Tibial nerve (tissue), 4 donors: ENCODE measurements at regions not wholly inside any gene's neighbourhood (a gene's known extent, or its start where the extent isn't known, plus 50 kb on each side); places are given as distances from the start of the nearest gene placed in this dataset.

Experiments
- DNase-seq, 2 donors: peaks; one replicate each; pipeline ENCODE4 v3.0.0-alpha.2; 2019; ENCODE audit warnings: low spot score in 2 of 2
- H3K27ac ChIP-seq, 4 donors: fragments of 200-600 bp; sonication (generic) in 3 of 4; one replicate each; pipeline ENCODE4 v1.5.1; 2017 to 2019; ENCODE audit warnings: mild to moderate bottlenecking in 1 of 4
- H3K27me3 ChIP-seq, 2 donors: fragments of 200-600 bp; sonication (generic) in 1 of 2; one replicate each; pipeline versions ENCODE4 v1.5.1 to v1.6.0; 2017 to 2019
- H3K36me3 ChIP-seq, 3 donors: fragments of 200-600 bp; sonication (generic); one replicate each; pipeline ENCODE4 v1.5.1; 2018 to 2019
- H3K4me1 ChIP-seq, 4 donors: fragments of 200-600 bp; sonication (generic) in 3 of 4; one replicate each; pipeline ENCODE4 v1.5.1; 2017 to 2019
- H3K4me3 ChIP-seq, 4 donors: fragments of 200-600 bp; sonication (generic) in 3 of 4; one replicate each; pipeline ENCODE4 v1.5.1; 2017 to 2019; ENCODE audit warnings: mild to moderate bottlenecking in 1 of 4, moderate library complexity in 1 of 4
- H3K9me3 ChIP-seq, 4 donors: fragments of 200-600 bp; sonication (generic) in 3 of 4; one replicate each; pipeline ENCODE4 v1.5.1; 2017 to 2019
- EP300 ChIP-seq, 2 donors: sonication (generic); formaldehyde crosslinking; IDR thresholded peaks; one replicate each; pipeline ENCODE4 v1.6.1; 2017; ENCODE audit warnings: antibody characterized with exemption in 2 of 2, mild to moderate bottlenecking in 1 of 2
- POLR2A ChIP-seq, 2 donors: fragments of 450-650 bp; IDR thresholded peaks; one replicate each; pipeline ENCODE4 v1.6.1; 2017; ENCODE audit warnings: antibody characterized with exemption in 2 of 2, mild to moderate bottlenecking in 2 of 2, moderate library complexity in 2 of 2
- WGBS, 2 donors: methylation state at CpG; one replicate each; pipeline ENCODE4 v1.1.5; 2018; 5-methylcytosine and 5-hydroxymethylcytosine counted together
- TF ChIP-seq, protein P1 (sequence below), 5 experiments: fragments of 200-600 bp in 3 of 5; fragments of 450-650 bp in 2 of 5; sonication (generic) in 3 of 5; IDR thresholded peaks; one replicate each; pipeline ENCODE4 v1.5.1; 2016 to 2019; ENCODE audit warnings: antibody characterized with exemption in 5 of 5, mild to moderate bottlenecking in 3 of 5, moderate library complexity in 2 of 5

DNA sequence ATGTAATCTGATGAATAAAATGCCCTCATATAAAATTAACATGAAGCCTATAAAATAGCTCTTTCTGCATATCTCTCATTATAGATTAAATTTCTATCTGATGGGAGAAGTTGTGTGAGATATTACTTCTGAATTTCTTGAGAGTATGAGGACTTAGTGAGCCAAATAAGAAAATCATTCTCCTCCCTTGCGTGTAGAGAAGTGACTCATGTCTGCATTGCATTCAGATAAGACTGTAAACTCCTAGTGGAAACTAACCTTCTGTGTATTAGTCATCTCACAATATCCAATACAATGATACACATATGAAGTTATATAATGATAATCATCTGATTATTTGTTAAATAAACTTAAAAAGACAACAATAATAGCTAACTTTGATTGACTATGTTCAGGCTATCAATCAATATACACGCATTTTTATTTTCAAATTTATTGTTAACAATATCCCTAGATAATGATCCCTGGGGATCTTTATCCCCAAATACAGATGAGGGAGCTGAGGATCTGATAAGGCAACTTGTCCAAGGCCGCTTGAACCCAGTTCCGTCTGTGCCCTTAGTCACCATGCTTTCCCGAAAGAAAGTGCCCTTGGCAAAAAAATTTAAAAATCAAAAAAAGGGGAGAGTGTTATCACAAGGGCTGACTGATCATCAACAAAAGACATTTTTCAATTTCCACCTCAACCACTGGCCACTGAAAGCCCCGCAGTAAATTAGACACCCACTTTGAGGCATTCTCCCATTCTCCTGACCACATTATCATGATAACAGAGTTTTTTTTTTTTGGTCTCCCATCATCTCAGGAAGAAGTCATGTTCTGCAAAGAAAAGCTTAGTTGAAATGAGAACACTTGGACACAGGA, 189.2 kb upstream of the RASSF8 start:
- no peak overlapping the region for H3K4me3 ChIP-seq
- H3K9me3 ChIP-seq, result no peaks in the 10 kb centered on the region
- no peaks in the 10 kb centered on the region for H3K36me3 ChIP-seq
- DNase-seq, result no peak
- H3K4me1 ChIP-seq, result peaks cover 0 to 11% (median 0%) of the 10 kb centered on the region in 4 donors
- H3K27ac ChIP-seq, result no peak overlapping the region
- TF ChIP-seq POLR2A (IDR thresholded peaks at IDR 0.05) (no peak), EP300 (IDR thresholded peaks at IDR 0.05) (no peak)
- TF ChIP-seq, protein P1, sequence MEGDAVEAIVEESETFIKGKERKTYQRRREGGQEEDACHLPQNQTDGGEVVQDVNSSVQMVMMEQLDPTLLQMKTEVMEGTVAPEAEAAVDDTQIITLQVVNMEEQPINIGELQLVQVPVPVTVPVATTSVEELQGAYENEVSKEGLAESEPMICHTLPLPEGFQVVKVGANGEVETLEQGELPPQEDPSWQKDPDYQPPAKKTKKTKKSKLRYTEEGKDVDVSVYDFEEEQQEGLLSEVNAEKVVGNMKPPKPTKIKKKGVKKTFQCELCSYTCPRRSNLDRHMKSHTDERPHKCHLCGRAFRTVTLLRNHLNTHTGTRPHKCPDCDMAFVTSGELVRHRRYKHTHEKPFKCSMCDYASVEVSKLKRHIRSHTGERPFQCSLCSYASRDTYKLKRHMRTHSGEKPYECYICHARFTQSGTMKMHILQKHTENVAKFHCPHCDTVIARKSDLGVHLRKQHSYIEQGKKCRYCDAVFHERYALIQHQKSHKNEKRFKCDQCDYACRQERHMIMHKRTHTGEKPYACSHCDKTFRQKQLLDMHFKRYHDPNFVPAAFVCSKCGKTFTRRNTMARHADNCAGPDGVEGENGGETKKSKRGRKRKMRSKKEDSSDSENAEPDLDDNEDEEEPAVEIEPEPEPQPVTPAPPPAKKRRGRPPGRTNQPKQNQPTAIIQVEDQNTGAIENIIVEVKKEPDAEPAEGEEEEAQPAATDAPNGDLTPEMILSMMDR (IDR thresholded peaks at IDR 0.05), result no peak
- WGBS, 2 donors, result 74 to 80% methylated on average over 6 of the region's 6 CpGs
- H3K27me3 ChIP-seq, result no peaks in the 10 kb centered on the region

DNA sequence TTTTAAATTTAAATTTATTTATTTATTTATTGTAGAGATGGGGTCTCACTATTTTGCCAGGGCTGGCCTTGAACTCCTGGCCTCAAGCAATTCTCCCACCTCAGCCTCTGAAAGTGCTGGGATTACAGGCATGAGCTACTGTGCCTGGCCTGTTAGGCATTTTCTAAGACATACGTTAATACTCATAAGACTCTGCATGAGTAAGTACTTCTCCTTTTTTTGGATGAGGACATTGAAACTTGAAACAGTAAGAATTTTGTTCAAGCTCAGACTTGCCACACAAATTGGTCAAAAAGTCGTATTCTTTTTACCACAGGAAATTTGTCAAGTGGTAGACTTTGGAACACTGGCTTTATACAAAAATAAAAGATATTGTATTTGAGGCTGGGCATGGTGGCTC, 187.4 kb upstream of the RASSF8 start:
- Histone ChIP-seq H3K27ac (no peak overlapping the region), H3K36me3 (no peaks in the 10 kb centered on the region), H3K27me3 (no peaks in the 10 kb centered on the region), H3K4me3 (no peak overlapping the region), H3K9me3 (no peaks in the 10 kb centered on the region), H3K4me1 (no peaks in the 10 kb centered on the region)
- no peak for DNase-seq
- WGBS, 2 donors, result 15 to 16% methylated on average over 2 of the region's 2 CpGs
- TF ChIP-seq, protein P1 (IDR thresholded peaks at IDR 0.05), result no peak
- TF ChIP-seq EP300 (IDR thresholded peaks at IDR 0.05), result no peak
- TF ChIP-seq POLR2A (IDR thresholded peaks at IDR 0.05), result no peak

DNA sequence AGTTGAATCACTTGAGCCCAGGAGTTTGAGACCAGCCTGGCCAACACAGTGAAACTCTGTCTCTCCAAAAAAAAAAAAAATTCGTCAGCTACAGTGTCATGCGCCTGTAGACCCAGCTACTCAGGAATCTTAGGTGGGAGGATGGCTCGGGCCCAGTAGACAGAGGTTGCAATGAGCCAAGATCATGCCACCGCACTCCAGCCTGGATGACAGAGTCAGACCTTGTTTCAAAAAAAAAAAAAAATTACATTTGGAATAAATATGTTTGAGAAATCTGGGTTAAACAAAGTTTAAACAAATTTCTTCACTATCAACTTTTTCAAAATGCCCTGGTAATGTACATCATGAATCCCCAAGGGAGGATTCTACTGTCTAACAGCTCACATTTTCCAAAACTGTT, 187.0 kb upstream of the RASSF8 start:
- H3K4me1 ChIP-seq, result no peaks in the 10 kb centered on the region
- WGBS, 2 donors, result 74 to 91% methylated on average over 4 of the region's 4 CpGs
- H3K9me3 ChIP-seq, result no peaks in the 10 kb centered on the region
- DNase-seq, result no peak
- no peaks in the 10 kb centered on the region for H3K36me3 ChIP-seq
- TF ChIP-seq, protein P1 (IDR thresholded peaks at IDR 0.05), result no peak
- TF ChIP-seq EP300 (IDR thresholded peaks at IDR 0.05) (no peak), POLR2A (IDR thresholded peaks at IDR 0.05) (no peak)
- H3K4me3 ChIP-seq, result no peak overlapping the region
- H3K27ac ChIP-seq, result no peak overlapping the region
- H3K27me3 ChIP-seq, result no peaks in the 10 kb centered on the region

DNA sequence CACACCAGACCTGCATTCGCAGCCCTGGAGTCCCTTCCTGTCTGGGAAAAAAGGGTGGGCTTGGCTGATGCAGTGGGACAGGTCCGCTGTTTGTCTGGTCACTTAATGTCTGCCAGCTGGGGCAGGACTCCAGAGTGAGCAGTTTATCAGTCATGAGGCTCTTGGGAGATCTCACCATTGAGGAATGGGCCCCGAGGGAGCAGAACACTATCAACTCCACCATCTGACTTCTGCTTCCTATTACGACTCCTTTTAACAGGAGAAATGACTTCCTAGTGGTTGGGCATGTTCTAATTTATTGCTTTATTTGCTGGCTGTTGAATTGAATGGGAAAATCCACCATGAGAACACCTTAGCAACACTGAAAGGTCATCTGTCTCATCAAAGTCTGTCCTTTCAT, 182.5 kb upstream of the RASSF8 start:
- H3K27me3 ChIP-seq, result no peaks in the 10 kb centered on the region
- 43 to 55% methylated on average over 4 of the region's 4 CpGs for WGBS, 2 donors
- TF ChIP-seq POLR2A (IDR thresholded peaks at IDR 0.05) (no peak), EP300 (IDR thresholded peaks at IDR 0.05) (no peak)
- TF ChIP-seq, protein P1 (IDR thresholded peaks at IDR 0.05), result no peak
- H3K9me3 ChIP-seq, result no peaks in the 10 kb centered on the region
- no peak overlapping the region for H3K27ac ChIP-seq
- H3K4me3 ChIP-seq, result no peak overlapping the region
- DNase-seq, result no peak
- H3K4me1 ChIP-seq, result no peaks in the 10 kb centered on the region
- H3K36me3 ChIP-seq, result no peaks in the 10 kb centered on the region

DNA sequence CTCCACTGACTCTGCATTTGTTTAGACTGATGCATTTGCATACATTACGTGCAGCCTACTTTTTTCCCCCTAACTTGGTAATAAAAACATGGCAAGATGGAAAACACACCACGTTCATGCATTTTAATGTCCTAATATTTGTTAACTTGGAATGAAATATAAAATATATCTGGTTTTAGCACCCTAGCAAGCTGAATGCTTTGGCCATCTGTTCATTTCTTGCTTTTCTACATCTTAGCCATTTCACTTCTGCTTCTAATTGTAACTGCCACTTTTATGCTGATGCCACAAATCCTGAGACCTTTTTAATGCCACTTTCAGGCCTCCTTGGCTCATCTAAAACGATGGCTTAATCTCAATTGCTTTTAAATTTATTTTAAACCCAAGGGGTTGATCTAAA, 177.7 kb upstream of the RASSF8 start:
- DNase-seq, result no peak
- 79 to 82% methylated on average over 3 of the region's 3 CpGs for WGBS, 2 donors

More for the DNA sequence above, 177.7 kb upstream of the RASSF8 start:
- H3K4me1 ChIP-seq, result no peaks in the 10 kb centered on the region
- TF ChIP-seq POLR2A (IDR thresholded peaks at IDR 0.05) (no peak), EP300 (IDR thresholded peaks at IDR 0.05) (no peak)
- TF ChIP-seq, protein P1 (IDR thresholded peaks at IDR 0.05), result no peak
- no peak overlapping the region for H3K27ac ChIP-seq
- H3K27me3 ChIP-seq, result no peaks in the 10 kb centered on the region
- no peak overlapping the region for H3K4me3 ChIP-seq
- H3K9me3 ChIP-seq, result no peaks in the 10 kb centered on the region
- no peaks in the 10 kb centered on the region for H3K36me3 ChIP-seq
